CD14-positive monocyte (primary cell): ENCODE measurements at regions not wholly inside any gene's neighbourhood (a gene's known extent, or its start where the extent isn't known, plus 50 kb on each side); places are given as distances from the start of the nearest gene placed in this dataset.

Experiments used
- DNase-seq, 3 donors: peaks; one replicate each; pipeline ENCODE4 v3.0.0-alpha.2; 2011 to 2022
- H2AFZ ChIP-seq: 2 replicates; pipeline ENCODE4 v1.6.0; 2012; ENCODE audit warnings: mild to moderate bottlenecking, low read depth, low read length, inconsistent platforms; ENCODE audit not compliant: insufficient read depth, poor library complexity, severe bottlenecking
- H3K27ac ChIP-seq, 2 donors: 1 replicate in 1 of 2; 2 replicates in 1 of 2; pipeline ENCODE4 v1.5.1; 2012 to 2013; ENCODE audit warnings: low read length in 2 of 2, control low read depth in 1 of 2, inconsistent platforms in 1 of 2, low read depth in 1 of 2, mild to moderate bottlenecking in 1 of 2
- H3K27me3 ChIP-seq, 2 donors: one replicate each; pipeline versions ENCODE4 v1.6.0 to v1.6.1; 2011 to 2013; ENCODE audit warnings: low read length in 2 of 2; ENCODE audit not compliant: control insufficient read depth in 2 of 2, insufficient read depth in 2 of 2
- H3K36me3 ChIP-seq, 2 donors: replicated peaks in 1 of 2; 1 replicate in 1 of 2; 2 replicates in 1 of 2; pipeline versions ENCODE4 v1.5.1 to v1.6.1; 2012 to 2013; ENCODE audit warnings: low read length in 2 of 2, control low read depth in 1 of 2, inconsistent platforms in 1 of 2, mild to moderate bottlenecking in 1 of 2; ENCODE audit not compliant: insufficient read depth in 2 of 2, control insufficient read depth in 1 of 2
- H3K4me1 ChIP-seq, 2 donors: 1 replicate in 1 of 2; 2 replicates in 1 of 2; pipeline versions ENCODE4 v1.5.1 to v1.6.1; 2012 to 2013; ENCODE audit warnings: low read length in 2 of 2, control low read depth in 1 of 2, inconsistent platforms in 1 of 2, mild to moderate bottlenecking in 1 of 2, moderate library complexity in 1 of 2; ENCODE audit not compliant: insufficient read depth in 2 of 2, control insufficient read depth in 1 of 2
- H3K4me2 ChIP-seq: replicated peaks from 2 replicates; pipeline ENCODE3; 2012; ENCODE audit warnings: low read length, moderate library complexity, mild to moderate bottlenecking; ENCODE audit not compliant: poor library complexity, severe bottlenecking; ENCODE audit errors: extremely low read depth
- H3K4me3 ChIP-seq, 3 experiments: fragments of 200-600 bp in 1 of 3; sonication (generic) in 1 of 3; replicated peaks in 1 of 3; 1 replicate in 2 of 3; 2 replicates in 1 of 3; pipeline ENCODE4 v1.5.1; 2011 to 2013; ENCODE audit warnings: low read length in 3 of 3, mild to moderate bottlenecking in 3 of 3, control low read depth in 2 of 3, low read depth in 2 of 3, inconsistent platforms in 1 of 3, moderate library complexity in 1 of 3
- H3K79me2 ChIP-seq: 2 replicates; pipeline ENCODE4 v1.6.0; 2012; ENCODE audit warnings: mild to moderate bottlenecking, control low read depth, inconsistent platforms, low read length, moderate library complexity; ENCODE audit not compliant: insufficient read depth
- H3K9ac ChIP-seq: 2 replicates; pipeline ENCODE4 v1.6.0; 2017; ENCODE audit warnings: low read length, mild to moderate bottlenecking; ENCODE audit not compliant: insufficient read depth, poor library complexity, severe bottlenecking
- H3K9me3 ChIP-seq, 2 donors: replicated peaks in 1 of 2; 1 replicate in 1 of 2; 2 replicates in 1 of 2; pipeline versions ENCODE4 v1.5.1 to v1.6.1; 2012 to 2013; ENCODE audit warnings: low read length in 2 of 2, control low read depth in 1 of 2; ENCODE audit not compliant: control insufficient read depth in 1 of 2, insufficient read depth in 1 of 2
- H4K20me1 ChIP-seq: 2 replicates; pipeline ENCODE4 v1.6.0; 2012; ENCODE audit warnings: mild to moderate bottlenecking, low read length, control low read depth, moderate library complexity; ENCODE audit not compliant: insufficient read depth
- H3K27ac Mint-ChIP-seq, 7 donors: one replicate each; pipeline ENCODE4 v1.8.0; 2020; ENCODE audit warnings: mild to moderate bottlenecking in 7 of 7, mixed read lengths in 7 of 7, moderate library complexity in 6 of 7, inconsistent platforms in 2 of 7
- H3K27me3 Mint-ChIP-seq, 3 donors: one replicate each; pipeline ENCODE4 v1.8.0; 2021 to 2022; ENCODE audit warnings: low read depth in 3 of 3, mild to moderate bottlenecking in 3 of 3, mixed read lengths in 3 of 3, moderate library complexity in 3 of 3, inconsistent platforms in 1 of 3
- H3K36me3 Mint-ChIP-seq, 2 donors: one replicate each; pipeline ENCODE4 v1.8.0; 2020; ENCODE audit warnings: mixed read lengths in 2 of 2, inconsistent platforms in 1 of 2, mild to moderate bottlenecking in 1 of 2
- H3K4me1 Mint-ChIP-seq: one replicate; pipeline ENCODE4 v1.8.0; 2020; ENCODE audit warnings: mild to moderate bottlenecking, mixed read lengths
- H3K4me3 Mint-ChIP-seq, 2 donors: one replicate each; pipeline ENCODE4 v1.8.0; 2020; ENCODE audit warnings: mild to moderate bottlenecking in 2 of 2, mixed read lengths in 2 of 2, moderate library complexity in 1 of 2
- H3K9me3 Mint-ChIP-seq, 7 donors: one replicate each; pipeline ENCODE4 v1.8.0; 2020 to 2022; ENCODE audit warnings: mixed read lengths in 7 of 7, mild to moderate bottlenecking in 6 of 7, moderate library complexity in 6 of 7, inconsistent platforms in 2 of 7
- WGBS: methylation state at CpG from one replicate; pipeline ENCODE4 v1.1.5; 2013; ENCODE audit warnings: missing lambda C conversion rate; ENCODE audit not compliant: insufficient coverage; 5-methylcytosine and 5-hydroxymethylcytosine counted together
- intact Hi-C, 2 donors: fragments of 100-400 bp; cut with micrococcal nuclease; formaldehyde crosslinking; loops; one replicate each; pipeline versions ENCODE4 v1.15.0 to v1.15.1; 2023
- TF ChIP-seq, protein P1 (sequence below): fragments of 200-600 bp; IDR thresholded peaks from one replicate; pipeline ENCODE4 v1.8.0; 2022; ENCODE audit warnings: antibody characterized with exemption, mild to moderate bottlenecking

GRCh38 chr7:116386674-116387073 is 112.9 kb upstream of the CAV2 start:
- Histone ChIP-seq H3K9me3 (no peaks in the 10 kb centered on the region), H4K20me1 (no peaks in the 10 kb centered on the region), H3K79me2 (no peaks in the 10 kb centered on the region), H3K4me3 (no peak overlapping the region), H3K27me3 (no peaks in the 10 kb centered on the region), H3K27ac (no peak overlapping the region), H3K9ac (no peak overlapping the region), H2AFZ (no peak overlapping the region), H3K36me3 (no peaks in the 10 kb centered on the region), H3K4me2 (no peak overlapping the region), H3K4me1 (no peaks in the 10 kb centered on the region)
- Mint-ChIP-seq H3K9me3 (peaks cover 0 to 2% (median 0%) of the 10 kb centered on the region in 7 donors), H3K27me3 (no peaks in the 10 kb centered on the region), H3K4me1 (no peaks in the 10 kb centered on the region), H3K4me3 (no peak overlapping the region), H3K36me3 (no peaks in the 10 kb centered on the region), H3K27ac (no peak overlapping the region)
- DNase-seq, result no peak
- WGBS, result no CpG with 5 or more reads among the region's 5 CpGs
- intact Hi-C loops, result no loop called here
- TF ChIP-seq, protein P1, sequence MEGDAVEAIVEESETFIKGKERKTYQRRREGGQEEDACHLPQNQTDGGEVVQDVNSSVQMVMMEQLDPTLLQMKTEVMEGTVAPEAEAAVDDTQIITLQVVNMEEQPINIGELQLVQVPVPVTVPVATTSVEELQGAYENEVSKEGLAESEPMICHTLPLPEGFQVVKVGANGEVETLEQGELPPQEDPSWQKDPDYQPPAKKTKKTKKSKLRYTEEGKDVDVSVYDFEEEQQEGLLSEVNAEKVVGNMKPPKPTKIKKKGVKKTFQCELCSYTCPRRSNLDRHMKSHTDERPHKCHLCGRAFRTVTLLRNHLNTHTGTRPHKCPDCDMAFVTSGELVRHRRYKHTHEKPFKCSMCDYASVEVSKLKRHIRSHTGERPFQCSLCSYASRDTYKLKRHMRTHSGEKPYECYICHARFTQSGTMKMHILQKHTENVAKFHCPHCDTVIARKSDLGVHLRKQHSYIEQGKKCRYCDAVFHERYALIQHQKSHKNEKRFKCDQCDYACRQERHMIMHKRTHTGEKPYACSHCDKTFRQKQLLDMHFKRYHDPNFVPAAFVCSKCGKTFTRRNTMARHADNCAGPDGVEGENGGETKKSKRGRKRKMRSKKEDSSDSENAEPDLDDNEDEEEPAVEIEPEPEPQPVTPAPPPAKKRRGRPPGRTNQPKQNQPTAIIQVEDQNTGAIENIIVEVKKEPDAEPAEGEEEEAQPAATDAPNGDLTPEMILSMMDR, result no peak

DNA sequence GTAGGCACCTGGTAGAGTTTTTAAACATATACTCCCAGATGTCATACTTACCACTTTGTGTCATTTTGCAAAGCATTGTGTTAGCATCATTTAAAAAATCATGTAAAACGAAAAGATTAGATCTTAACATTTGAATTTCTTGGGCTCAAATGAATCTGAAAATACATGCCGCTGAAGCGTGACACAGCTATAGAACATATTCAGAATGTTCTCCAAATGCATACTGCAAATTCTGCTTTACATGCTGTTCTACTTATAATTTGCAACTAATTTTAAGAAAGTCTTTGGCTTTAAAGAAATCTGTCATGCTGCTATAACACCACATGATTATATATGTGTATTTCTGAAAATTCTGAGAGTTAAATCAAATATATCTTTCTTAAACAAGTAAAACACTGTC is 109.2 kb upstream of the CAV2 start:
- intact Hi-C loops, result no loop called here
- no peak overlapping the region for H3K4me2 ChIP-seq
- H2AFZ ChIP-seq, result no peak overlapping the region
- TF ChIP-seq, protein P1, result no peak
- no peaks in the 10 kb centered on the region for H3K27me3 ChIP-seq
- 100% methylated on average over 3 of the region's 3 CpGs for WGBS
- H3K79me2 ChIP-seq, result no peaks in the 10 kb centered on the region
- H3K4me1 ChIP-seq, result no peaks in the 10 kb centered on the region
- no peak overlapping the region for H3K27ac Mint-ChIP-seq
- no peak overlapping the region for H3K27ac ChIP-seq
- H3K9ac ChIP-seq, result no peak overlapping the region
- H3K36me3 Mint-ChIP-seq, result no peaks in the 10 kb centered on the region
- peaks cover 0 to 2% (median 0%) of the 10 kb centered on the region in 3 donors for H3K27me3 Mint-ChIP-seq
- no peaks in the 10 kb centered on the region for H3K36me3 ChIP-seq
- peaks cover 0 to 2% (median 0%) of the 10 kb centered on the region in 7 donors for H3K9me3 Mint-ChIP-seq
- H3K4me3 ChIP-seq, result no peak overlapping the region
- H4K20me1 ChIP-seq, result no peaks in the 10 kb centered on the region
- DNase-seq, result no peak
- no peaks in the 10 kb centered on the region for H3K4me1 Mint-ChIP-seq
- H3K4me3 Mint-ChIP-seq, result no peak overlapping the region
- no peaks in the 10 kb centered on the region for H3K9me3 ChIP-seq
